Panc1 (cell line): ENCODE measurements at regions not wholly inside any gene's neighbourhood (a gene's known extent, or its start where the extent isn't known, plus 50 kb on each side); places are given as distances from the start of the nearest gene placed in this dataset.

ENCODE experiments used
- POLR2AphosphoS5 ChIP-seq: IDR thresholded peaks from 2 replicates; pipeline ENCODE4 v1.6.1; 2012; ENCODE audit warnings: mild to moderate bottlenecking, low read depth, low read length, moderate library complexity
- TCF7L2 ChIP-seq: IDR thresholded peaks from 2 replicates; pipeline ENCODE4 v1.6.1; 2011; ENCODE audit warnings: mild to moderate bottlenecking, low read depth, low read length, inconsistent platforms
- TF ChIP-seq, protein P1 (sequence below): fragments of 450-650 bp; IDR thresholded peaks from 2 replicates; pipeline ENCODE4 v1.5.1; 2017; ENCODE audit warnings: mild to moderate bottlenecking

DNA sequence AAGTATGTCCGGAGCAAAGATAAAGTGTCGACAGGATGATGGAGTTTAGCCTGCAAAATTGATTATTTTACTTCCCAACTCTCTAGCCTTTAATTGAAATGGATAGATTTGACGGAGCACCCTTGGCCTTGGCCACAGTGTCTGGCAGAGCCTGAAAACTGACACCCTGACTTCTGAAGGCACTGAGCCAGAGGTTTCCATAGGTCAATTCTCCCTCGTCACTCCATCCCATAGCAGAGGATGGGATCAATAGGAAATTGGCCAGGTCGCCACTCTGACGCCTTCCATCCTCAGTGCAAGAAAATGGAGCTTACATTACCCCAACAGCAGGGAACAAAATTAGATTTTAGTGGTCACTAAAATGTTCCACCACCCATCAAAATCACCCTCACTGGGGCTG, 90.4 kb upstream of the CDH11 start:
- TF ChIP-seq, protein P1, sequence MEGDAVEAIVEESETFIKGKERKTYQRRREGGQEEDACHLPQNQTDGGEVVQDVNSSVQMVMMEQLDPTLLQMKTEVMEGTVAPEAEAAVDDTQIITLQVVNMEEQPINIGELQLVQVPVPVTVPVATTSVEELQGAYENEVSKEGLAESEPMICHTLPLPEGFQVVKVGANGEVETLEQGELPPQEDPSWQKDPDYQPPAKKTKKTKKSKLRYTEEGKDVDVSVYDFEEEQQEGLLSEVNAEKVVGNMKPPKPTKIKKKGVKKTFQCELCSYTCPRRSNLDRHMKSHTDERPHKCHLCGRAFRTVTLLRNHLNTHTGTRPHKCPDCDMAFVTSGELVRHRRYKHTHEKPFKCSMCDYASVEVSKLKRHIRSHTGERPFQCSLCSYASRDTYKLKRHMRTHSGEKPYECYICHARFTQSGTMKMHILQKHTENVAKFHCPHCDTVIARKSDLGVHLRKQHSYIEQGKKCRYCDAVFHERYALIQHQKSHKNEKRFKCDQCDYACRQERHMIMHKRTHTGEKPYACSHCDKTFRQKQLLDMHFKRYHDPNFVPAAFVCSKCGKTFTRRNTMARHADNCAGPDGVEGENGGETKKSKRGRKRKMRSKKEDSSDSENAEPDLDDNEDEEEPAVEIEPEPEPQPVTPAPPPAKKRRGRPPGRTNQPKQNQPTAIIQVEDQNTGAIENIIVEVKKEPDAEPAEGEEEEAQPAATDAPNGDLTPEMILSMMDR, result no peak
- TF ChIP-seq POLR2AphosphoS5 (no peak), TCF7L2 (no peak)
